Hematopoietic multipotent progenitor cell treated with erythropoietin and hydrocortisone succinate and interleukin-3 and kit ligand, for 8 days (in vitro differentiated cells): ENCODE measurements at regions not wholly inside any gene's neighbourhood (a gene's known extent, or its start where the extent isn't known, plus 50 kb on each side); places are given as distances from the start of the nearest gene placed in this dataset.
A peak's percentile ranks its signal among the peaks of the same experiment; 100 is the strongest.
"Not testable (repeated sequence)": the region's sequence is repeated elsewhere in the genome, so short reads cannot be mapped to it uniquely, and the experiment has no call there.

Source experiments
- DNase-seq: peaks from one replicate; pipeline ENCODE4 v3.0.0-alpha.2; 2015

- DNase-seq: no peak
Observed at GRCh38 chr4:170682558-170683294, 593.0 kb upstream of the AADAT start.

GRCh38 chr4:170682087-170682486 lies 592.3 kb upstream of the AADAT start:
- DNase-seq: not testable (repeated sequence)

GRCh38 chr4:170675568-170676262 lies 586.0 kb upstream of the AADAT start:
- no peak for DNase-seq

GRCh38 chr4:170674176-170674575 lies 584.4 kb upstream of the AADAT start:
- no peak for DNase-seq

DNA sequence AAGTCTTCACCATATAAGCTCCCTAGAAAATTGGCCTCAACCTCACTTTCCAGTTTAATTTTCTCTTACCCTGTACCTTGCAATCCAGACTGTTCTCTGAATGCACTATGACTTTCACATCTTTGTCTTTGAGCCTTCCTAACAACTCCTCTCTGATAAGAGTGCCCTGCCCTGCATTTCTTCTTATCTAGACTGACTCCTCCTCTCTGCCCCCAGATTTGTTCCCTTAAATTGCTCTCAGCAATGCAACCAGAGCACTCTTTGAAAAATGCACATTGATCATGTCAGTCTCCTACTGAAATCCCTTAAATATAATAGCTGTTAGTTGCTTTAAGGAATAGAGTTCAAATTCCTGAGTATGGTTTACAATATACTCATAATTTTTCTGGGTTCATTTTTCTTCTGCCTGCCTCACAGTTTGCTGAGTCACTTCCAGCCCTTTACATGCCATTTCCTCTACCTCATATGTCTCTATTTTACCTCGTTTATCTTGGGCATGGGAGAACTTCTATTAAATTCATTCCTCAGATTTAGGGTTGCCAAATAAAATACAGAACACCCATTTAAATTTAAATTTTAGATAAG lies 582.7 kb upstream of the AADAT start:
- no peak for DNase-seq

- no peak for DNase-seq
Observed at GRCh38 chr4:170671171-170671570, 581.4 kb upstream of the AADAT start.

GRCh38 chr4:170667814-170668213 lies 578.1 kb upstream of the AADAT start:
- no peak for DNase-seq

DNA sequence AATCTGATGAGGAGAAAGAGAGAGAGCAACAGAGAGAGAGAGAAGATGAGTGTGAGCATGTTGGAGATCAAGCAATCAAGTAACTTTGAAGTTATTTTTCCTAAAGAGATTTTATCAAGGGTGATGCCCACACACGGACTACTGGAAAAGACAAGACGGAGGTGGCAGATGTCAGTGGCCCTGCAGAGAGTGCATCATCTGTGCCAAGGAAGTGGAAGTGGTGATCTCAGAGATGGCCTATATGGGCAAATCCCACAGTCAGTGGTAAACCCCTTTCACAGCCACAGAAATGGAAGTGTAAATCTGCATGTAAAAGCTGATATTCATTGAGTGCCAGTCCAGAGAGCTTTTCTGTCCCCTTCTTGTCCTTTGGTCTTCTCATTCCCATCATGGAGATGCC lies 577.2 kb upstream of the AADAT start:
- no peak for DNase-seq

GRCh38 chr4:170662250-170662649 lies 572.5 kb upstream of the AADAT start:
- no peak for DNase-seq

- DNase-seq: no peak
Observed at GRCh38 chr4:170657761-170658160, 568.0 kb upstream of the AADAT start.

- no peak for DNase-seq
Observed at GRCh38 chr4:170656506-170656905, 566.8 kb upstream of the AADAT start.

- no peak for DNase-seq
Observed at GRCh38 chr4:170652571-170652970, 562.8 kb upstream of the AADAT start.

DNA sequence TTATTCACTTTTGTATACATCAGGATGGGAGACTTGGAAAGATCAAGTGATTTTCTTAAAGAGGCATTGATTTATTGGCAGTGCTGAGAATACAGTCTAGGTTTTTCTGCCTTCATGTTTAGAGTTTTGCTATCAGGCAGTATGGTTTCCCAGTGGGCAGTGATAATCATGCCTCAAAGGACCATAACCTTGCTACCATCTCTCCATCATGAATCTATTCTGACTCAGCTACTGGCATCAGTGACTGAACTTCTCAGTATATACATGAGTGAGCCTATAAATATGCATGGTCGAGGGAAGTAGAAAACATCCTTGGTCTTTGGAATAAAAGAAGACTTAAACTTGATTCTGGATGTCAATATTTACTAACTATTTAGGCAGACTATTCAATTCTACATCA lies 562.0 kb upstream of the AADAT start:
- no peak for DNase-seq

DNA sequence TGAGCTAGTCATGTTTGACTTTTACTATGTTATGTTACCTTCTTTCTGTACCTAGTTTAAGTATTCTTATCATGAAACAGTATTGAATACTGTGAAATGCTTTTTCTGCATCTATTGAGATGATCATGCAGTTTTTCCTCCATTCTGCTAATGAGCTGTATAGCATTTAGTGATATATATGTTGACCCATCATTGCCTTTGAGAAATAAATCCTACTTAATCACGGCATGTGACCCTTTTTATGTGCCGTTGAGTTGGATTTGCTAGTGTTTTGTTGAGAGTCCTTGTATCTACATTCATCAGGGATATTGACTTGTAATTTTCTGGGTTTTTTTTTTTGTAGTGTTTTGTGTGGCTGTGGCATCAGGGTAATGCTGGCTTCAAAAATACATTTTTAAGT lies 537.7 kb upstream of the AADAT start:
- no peak for DNase-seq

DNA sequence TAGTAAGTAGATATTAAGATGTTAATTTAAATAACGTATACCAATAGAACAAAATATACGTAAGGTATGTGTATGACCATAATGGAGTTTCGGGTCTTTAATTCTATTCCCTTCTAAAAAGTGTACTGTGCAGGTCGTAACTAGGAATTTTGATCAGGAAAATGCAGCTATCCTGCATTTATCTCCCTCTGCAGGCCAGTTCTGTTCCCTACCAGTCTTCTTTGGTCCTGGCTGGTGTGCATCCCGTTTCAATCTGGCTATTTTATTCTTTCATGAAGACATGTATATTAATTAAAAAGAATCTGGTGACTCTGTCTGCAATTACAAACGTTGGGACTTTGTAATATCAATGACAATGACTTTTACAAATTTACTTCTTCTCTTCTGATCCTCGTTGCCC lies 534.1 kb upstream of the AADAT start:
- no peak for DNase-seq

GRCh38 chr4:170610434-170610833 lies 520.7 kb upstream of the AADAT start:
- DNase-seq: no peak

GRCh38 chr4:170599894-170600293 lies 510.1 kb upstream of the AADAT start:
- DNase-seq: no peak

GRCh38 chr4:170591076-170591475 lies 501.3 kb upstream of the AADAT start:
- DNase-seq: no peak

GRCh38 chr4:170589597-170590191 lies 499.9 kb upstream of the AADAT start:
- DNase-seq: peak; percentile 34

DNA sequence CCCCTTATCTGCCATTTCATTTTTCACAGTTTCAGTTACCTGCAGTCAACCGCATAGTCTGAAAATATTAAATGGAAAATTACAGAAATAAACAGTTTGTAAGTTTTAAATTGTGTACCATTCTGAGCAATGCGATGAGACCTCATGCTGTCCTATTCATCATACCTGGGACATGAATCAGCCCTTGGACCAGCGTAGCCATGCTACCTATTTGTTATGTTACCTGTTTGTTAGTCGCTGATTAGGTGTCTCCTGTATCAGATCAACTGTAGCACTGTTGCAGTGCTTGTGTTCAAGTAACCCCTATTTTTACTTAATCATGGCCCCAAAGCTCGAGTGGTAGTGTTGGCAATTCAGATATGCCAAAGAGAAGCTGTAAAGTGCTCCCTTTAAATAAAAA lies 492.2 kb upstream of the AADAT start:
- no peak for DNase-seq

DNA sequence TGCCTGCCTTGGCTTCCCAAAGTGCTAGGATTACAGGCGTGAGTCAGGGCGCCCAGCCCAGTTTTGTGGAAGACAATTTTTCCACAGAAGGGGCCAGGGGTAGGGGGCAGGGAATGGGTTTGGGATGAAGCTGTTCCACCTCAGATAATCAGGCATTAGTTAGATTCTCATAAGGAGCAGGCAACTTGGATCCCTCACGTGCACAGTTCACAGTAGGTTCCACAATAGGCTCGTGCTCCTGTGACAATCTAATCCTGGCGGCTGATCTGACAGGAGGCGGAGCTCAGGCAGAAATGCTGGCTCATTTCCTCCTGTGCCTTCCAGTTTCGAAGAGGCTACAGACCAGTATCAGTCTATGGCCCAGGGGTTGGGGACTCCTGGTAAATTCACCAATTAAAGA lies 491.6 kb upstream of the AADAT start:
- DNase-seq: no peak

DNA sequence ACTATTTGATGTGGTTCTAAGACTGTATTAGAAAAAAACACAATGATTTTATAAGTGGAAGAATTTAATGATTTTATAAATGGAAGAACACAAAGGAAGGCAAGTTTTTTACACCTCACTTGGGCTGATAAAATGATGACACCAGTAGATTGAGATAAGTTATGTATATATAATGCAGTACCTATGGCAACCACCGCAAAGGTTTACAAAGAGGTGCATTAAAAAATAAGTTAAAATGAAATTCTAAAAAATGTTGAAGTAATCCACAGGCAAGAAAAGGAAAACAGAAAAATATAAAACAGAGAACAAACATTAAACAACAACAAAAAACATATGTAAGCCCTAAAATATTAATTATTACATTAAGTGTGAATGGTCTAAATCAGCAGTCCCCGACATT lies 490.9 kb upstream of the AADAT start:
- no peak for DNase-seq

- DNase-seq: no peak
Observed at GRCh38 chr4:170538821-170539473, 449.2 kb upstream of the AADAT start.
